GM12892 (cell line): ENCODE measurements at regions not wholly inside any gene's neighbourhood (a gene's known extent, or its start where the extent isn't known, plus 50 kb on each side); places are given as distances from the start of the nearest gene placed in this dataset.

ENCODE experiments used
- DNase-seq: peaks from one replicate; pipeline ENCODE4 v3.0.0; 2011; ENCODE audit not compliant: insufficient read length
- FAIRE-seq: peaks from 2 replicates; lab custom pipeline; 2011; peaks lifted over from hg19 to GRCh38; lab: Jason Lieb, UNC
- POLR2A ChIP-seq: IDR thresholded peaks from 2 replicates; pipeline ENCODE4 v1.6.1; 2011; ENCODE audit warnings: low read depth, low read length, control low read depth
- POLR2AphosphoS5 ChIP-seq: IDR thresholded peaks from 2 replicates; pipeline ENCODE4 v1.6.1; 2011; ENCODE audit warnings: low read depth, low read length, control low read depth
- TAF1 ChIP-seq: IDR thresholded peaks from 2 replicates; pipeline ENCODE4 v1.6.1; 2011; ENCODE audit warnings: low read depth, mild to moderate bottlenecking, control low read depth, low read length, borderline replicate concordance

GRCh38 chr3:124230998-124231397 is 239.1 kb upstream of the ROPN1 start:
- FAIRE-seq (no peak), DNase-seq (no peak)
- TF ChIP-seq POLR2AphosphoS5 (no peak), TAF1 (no peak), POLR2A (no peak)

DNA sequence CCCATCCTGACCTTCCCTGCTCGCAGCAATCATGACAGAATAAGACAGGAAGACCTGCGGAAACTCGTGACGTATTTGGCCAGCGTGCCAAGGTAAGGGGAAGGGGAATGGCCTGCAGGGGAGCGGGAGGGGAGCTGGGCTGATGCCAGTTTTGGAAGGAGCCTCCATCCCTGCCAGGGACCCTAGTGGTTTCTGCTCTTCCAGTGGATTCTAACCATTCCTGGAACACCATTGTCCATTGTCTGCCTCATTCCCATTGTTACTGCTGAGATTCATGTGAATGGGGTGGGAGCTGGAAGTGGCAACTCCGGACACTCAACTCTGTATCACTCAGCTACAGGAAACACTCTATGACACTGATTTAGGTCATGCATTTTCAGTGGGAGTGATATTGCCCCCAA is 242.9 kb upstream of the ROPN1 start:
- no peak for FAIRE-seq
- TF ChIP-seq POLR2AphosphoS5 = no peak
- TF ChIP-seq POLR2A = no peak
- no peak for TF ChIP-seq TAF1
- no peak for DNase-seq

- DNase-seq = no peak
- no peak for FAIRE-seq
- no peak for TF ChIP-seq POLR2A
- no peak for TF ChIP-seq POLR2AphosphoS5
- TF ChIP-seq TAF1 = no peak
Measured at GRCh38 chr3:124235446-124235845, 243.5 kb upstream of the ROPN1 start.

DNA sequence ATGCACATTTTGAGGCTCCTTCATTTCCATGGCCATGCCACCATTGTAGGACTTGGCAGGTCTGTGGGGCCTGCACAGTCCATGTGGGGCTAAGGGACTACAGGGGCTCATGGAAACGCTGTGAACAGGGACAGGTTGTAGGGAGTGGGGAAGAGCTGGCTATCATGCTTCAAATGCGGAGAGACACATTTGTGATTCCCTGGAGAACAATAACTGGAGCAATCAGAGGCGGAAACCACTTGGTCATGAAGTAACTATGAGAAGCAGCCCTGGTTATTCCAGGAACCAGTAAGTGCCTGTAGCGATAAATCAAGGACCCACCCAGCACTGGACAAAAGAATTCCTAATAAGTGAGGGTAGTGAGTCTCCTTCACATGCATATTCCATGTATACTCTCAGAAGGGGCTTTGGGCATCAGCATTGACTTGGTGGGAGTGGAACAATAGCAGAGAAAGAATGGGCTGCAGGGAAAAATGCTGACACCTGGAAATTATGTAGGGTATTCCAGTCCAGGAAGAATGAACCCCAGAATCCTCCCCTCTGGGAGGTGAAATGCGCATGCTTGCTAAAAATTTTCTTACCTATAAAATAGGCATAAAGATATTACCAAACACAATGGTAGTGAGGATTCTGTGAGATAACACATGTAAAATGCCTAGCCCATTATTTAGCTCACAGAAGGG is 251.4 kb upstream of the ROPN1 start:
- DNase-seq = no peak
- TF ChIP-seq TAF1 (no peak), POLR2A (no peak), POLR2AphosphoS5 (no peak)
- no peak for FAIRE-seq

- TF ChIP-seq POLR2A (no peak), TAF1 (no peak), POLR2AphosphoS5 (no peak)
- DNase-seq (no peak), FAIRE-seq (no peak)
Measured at GRCh38 chr3:124246376-124246775, 254.5 kb upstream of the ROPN1 start.

DNA sequence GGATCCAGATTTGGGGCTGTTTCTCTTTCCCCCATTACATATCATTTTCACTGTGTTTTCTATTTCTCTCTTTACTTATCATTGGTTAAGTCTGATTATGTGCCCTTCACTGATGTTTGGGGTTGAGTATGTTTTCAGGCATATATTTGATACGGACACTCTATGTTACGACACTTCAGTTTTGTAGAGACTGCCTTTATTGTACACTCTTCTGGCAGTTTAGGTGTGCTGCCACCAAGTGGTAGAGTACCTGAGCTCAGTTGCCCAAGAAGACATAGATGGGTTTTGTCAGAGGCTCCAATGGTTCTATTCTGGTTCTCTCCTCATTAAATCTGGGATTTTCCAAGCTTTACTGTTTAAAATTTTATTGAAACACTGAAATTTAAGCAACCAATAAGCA is 255.0 kb upstream of the ROPN1 start:
- FAIRE-seq (no peak), DNase-seq (no peak)
- TF ChIP-seq POLR2AphosphoS5 = no peak
- TF ChIP-seq TAF1 = no peak
- TF ChIP-seq POLR2A = no peak

- TF ChIP-seq TAF1 (no peak), POLR2AphosphoS5 (no peak), POLR2A (no peak)
- DNase-seq = no peak
- no peak for FAIRE-seq
Measured at GRCh38 chr3:124248471-124249028, 256.6 kb upstream of the ROPN1 start.

GRCh38 chr3:124249038-124249437 is 257.1 kb upstream of the ROPN1 start:
- no peak for FAIRE-seq
- DNase-seq = no peak
- TF ChIP-seq POLR2A (no peak), POLR2AphosphoS5 (no peak), TAF1 (no peak)

- TF ChIP-seq POLR2A = no peak
- TF ChIP-seq TAF1 = no peak
- TF ChIP-seq POLR2AphosphoS5 = no peak
- FAIRE-seq = no peak
- DNase-seq = no peak
Measured at GRCh38 chr3:124250053-124250452, 258.1 kb upstream of the ROPN1 start.

GRCh38 chr3:124256156-124256555 is 264.2 kb upstream of the ROPN1 start:
- TF ChIP-seq POLR2A (no peak), POLR2AphosphoS5 (no peak), TAF1 (no peak)
- DNase-seq = no peak
- FAIRE-seq = no peak

GRCh38 chr3:124256599-124256998 is 264.7 kb upstream of the ROPN1 start:
- FAIRE-seq = no peak
- no peak for DNase-seq
- TF ChIP-seq POLR2AphosphoS5 (no peak), POLR2A (no peak), TAF1 (no peak)

DNA sequence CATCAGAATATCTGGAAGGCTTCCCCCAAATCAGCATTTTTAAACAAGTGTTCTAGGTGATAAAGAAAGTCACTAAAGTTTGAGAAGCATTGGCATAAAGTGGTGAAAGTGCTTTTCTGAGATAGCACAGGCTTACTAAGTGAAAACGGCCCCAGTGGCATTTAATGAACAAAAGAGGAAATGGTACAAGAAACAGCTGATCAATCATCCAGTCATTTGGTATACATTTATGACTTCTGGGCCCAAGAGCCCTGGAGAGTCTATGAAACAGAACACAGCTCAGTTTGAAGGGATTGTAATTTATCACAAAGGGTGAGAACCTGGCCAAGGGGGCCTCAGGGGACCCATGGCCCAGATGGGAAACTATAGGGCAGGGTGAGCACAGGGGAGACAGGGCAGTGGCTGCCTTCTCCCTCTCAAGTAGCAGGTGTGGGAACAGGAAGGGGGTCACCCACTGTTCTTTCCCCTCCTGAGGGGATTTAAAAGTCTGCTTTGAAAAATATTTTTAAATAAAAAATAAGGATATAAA is 265.5 kb upstream of the ROPN1 start:
- TF ChIP-seq POLR2A (no peak), TAF1 (no peak), POLR2AphosphoS5 (no peak)
- FAIRE-seq (no peak), DNase-seq (no peak)
